Sigmoid colon (tissue), 6 donors: ENCODE measurements at regions not wholly inside any gene's neighbourhood (a gene's known extent, or its start where the extent isn't known, plus 50 kb on each side); places are given as distances from the start of the nearest gene placed in this dataset.

Experiments used
- DNase-seq: peaks from one replicate; pipeline ENCODE4 v3.0.0-alpha.2; 2019
- H3K27ac ChIP-seq, 4 donors: fragments of 200-600 bp; sonication (generic); one replicate each; pipeline ENCODE4 v1.5.1; 2016 to 2019; ENCODE audit warnings: mild to moderate bottlenecking in 1 of 4
- H3K27me3 ChIP-seq, 3 donors: fragments of 200-600 bp; sonication (generic); one replicate each; pipeline ENCODE4 v1.5.1; 2019; ENCODE audit warnings: mild to moderate bottlenecking in 1 of 3
- H3K36me3 ChIP-seq, 4 donors: fragments of 200-600 bp; sonication (generic); one replicate each; pipeline ENCODE4 v1.5.1; 2016 to 2019
- H3K4me1 ChIP-seq, 4 donors: fragments of 200-600 bp; sonication (generic); one replicate each; pipeline ENCODE4 v1.5.1; 2017 to 2019
- H3K4me3 ChIP-seq, 4 donors: fragments of 200-600 bp; sonication (generic); one replicate each; pipeline ENCODE4 v1.5.1; 2017 to 2019; ENCODE audit warnings: mild to moderate bottlenecking in 2 of 4, moderate library complexity in 1 of 4
- H3K9me3 ChIP-seq, 4 donors: fragments of 200-600 bp in 3 of 4; sonication (generic) in 3 of 4; one replicate each; pipeline versions ENCODE4 v1.5.1 to v1.6.1; 2013 to 2019
- EP300 ChIP-seq, 4 donors: sonication (generic); formaldehyde crosslinking; IDR thresholded peaks; one replicate each; pipeline ENCODE4 v1.6.1; 2017; ENCODE audit warnings: antibody characterized with exemption in 4 of 4
- POLR2A ChIP-seq, 2 donors: fragments of 450-650 bp; IDR thresholded peaks; one replicate each; pipeline ENCODE4 v1.6.1; 2016; ENCODE audit warnings: antibody characterized with exemption in 2 of 2, mild to moderate bottlenecking in 2 of 2, moderate library complexity in 2 of 2
- POLR2AphosphoS5 ChIP-seq, 4 donors: sonication (generic); formaldehyde crosslinking; IDR thresholded peaks; one replicate each; pipeline ENCODE4 v1.6.1; 2017; ENCODE audit warnings: antibody characterized with exemption in 4 of 4
- WGBS, 2 donors: extraction: QIAGEN DNeasy Blood & Tissue Kit; methylation state at CpG; one replicate each; pipeline ENCODE4 v1.1.7; 2013; 5-methylcytosine and 5-hydroxymethylcytosine counted together
- intact Hi-C: fragments of 100-400 bp; cut with DNase I; formaldehyde crosslinking; loops from one replicate; pipeline ENCODE4 v1.15.1; 2023
- TF ChIP-seq, protein P1 (sequence below), 4 experiments: fragments of 450-650 bp in 3 of 4; fragments of 200-600 bp in 1 of 4; IDR thresholded peaks; one replicate each; pipeline ENCODE4 v1.5.1; 2016 to 2019; ENCODE audit warnings: antibody characterized with exemption in 4 of 4, mild to moderate bottlenecking in 3 of 4, moderate library complexity in 2 of 4
- donor health status: healthy with polysubstance abuse.
- donor health status: healthy.

GRCh38 chr1:213362598-213362997, 311.6 kb downstream of the RPS6KC1 start:
- Histone ChIP-seq H3K9me3 (no peaks in the 10 kb centered on the region), H3K27ac (no peak overlapping the region), H3K27me3 (no peaks in the 10 kb centered on the region), H3K4me1 (no peaks in the 10 kb centered on the region), H3K36me3 (no peaks in the 10 kb centered on the region), H3K4me3 (no peak overlapping the region)
- WGBS, 2 donors = 97% methylated on average over 1 of the region's 1 CpG
- intact Hi-C loops = no loop called here
- TF ChIP-seq POLR2AphosphoS5 (IDR thresholded peaks at IDR 0.05) = no peak
- no peak for TF ChIP-seq POLR2A (IDR thresholded peaks at IDR 0.05)
- TF ChIP-seq, protein P1, sequence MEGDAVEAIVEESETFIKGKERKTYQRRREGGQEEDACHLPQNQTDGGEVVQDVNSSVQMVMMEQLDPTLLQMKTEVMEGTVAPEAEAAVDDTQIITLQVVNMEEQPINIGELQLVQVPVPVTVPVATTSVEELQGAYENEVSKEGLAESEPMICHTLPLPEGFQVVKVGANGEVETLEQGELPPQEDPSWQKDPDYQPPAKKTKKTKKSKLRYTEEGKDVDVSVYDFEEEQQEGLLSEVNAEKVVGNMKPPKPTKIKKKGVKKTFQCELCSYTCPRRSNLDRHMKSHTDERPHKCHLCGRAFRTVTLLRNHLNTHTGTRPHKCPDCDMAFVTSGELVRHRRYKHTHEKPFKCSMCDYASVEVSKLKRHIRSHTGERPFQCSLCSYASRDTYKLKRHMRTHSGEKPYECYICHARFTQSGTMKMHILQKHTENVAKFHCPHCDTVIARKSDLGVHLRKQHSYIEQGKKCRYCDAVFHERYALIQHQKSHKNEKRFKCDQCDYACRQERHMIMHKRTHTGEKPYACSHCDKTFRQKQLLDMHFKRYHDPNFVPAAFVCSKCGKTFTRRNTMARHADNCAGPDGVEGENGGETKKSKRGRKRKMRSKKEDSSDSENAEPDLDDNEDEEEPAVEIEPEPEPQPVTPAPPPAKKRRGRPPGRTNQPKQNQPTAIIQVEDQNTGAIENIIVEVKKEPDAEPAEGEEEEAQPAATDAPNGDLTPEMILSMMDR (IDR thresholded peaks at IDR 0.05) = no peak
- no peak for TF ChIP-seq EP300 (IDR thresholded peaks at IDR 0.05)
- DNase-seq = no peak

DNA sequence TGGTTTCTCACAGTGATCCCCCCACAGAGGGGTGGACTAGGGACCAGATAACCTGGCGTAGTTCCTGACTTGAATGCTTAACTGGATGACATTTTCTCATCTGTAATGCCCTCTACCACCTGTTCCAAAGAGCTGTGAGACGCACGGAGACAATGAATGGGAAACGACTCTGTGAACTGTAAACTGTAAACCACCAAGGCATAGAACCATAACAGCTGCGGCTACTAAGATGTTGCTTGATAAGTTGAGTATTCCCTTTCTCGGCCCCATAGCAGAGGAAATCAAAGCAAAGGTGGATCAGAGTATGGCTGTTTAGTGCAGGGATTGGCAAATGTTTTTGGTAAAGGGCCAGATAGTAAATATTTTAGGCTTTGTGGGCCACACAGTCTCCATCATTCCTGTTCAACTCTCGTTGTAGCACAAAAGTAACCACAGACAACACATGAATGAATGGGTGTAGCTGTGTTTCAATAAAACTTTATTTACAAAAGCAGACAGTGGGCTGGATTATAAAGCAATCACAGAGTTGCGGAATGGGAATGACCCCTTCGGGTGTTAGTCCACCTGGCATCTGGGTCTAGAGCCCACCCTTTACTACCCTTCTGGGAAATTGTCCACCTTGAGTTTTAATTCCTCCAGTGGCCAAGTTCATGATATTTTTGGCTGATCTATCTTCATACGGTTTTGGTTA, 315.2 kb downstream of the RPS6KC1 start:
- no peaks in the 10 kb centered on the region for H3K36me3 ChIP-seq
- no peak overlapping the region for H3K4me3 ChIP-seq
- no peaks in the 10 kb centered on the region for H3K9me3 ChIP-seq
- no peak for DNase-seq
- no peaks in the 10 kb centered on the region for H3K4me1 ChIP-seq
- H3K27me3 ChIP-seq = no peaks in the 10 kb centered on the region
- WGBS, 2 donors = 86 to 87% methylated on average over 10 of the region's 10 CpGs
- H3K27ac ChIP-seq = no peak overlapping the region
- intact Hi-C loops = no loop called here
- no peak for TF ChIP-seq POLR2A (IDR thresholded peaks at IDR 0.05)
- TF ChIP-seq, protein P1 (IDR thresholded peaks at IDR 0.05) = no peak
- no peak for TF ChIP-seq POLR2AphosphoS5 (IDR thresholded peaks at IDR 0.05)
- TF ChIP-seq EP300 (IDR thresholded peaks at IDR 0.05) = no peak

GRCh38 chr1:213369465-213369864, 318.4 kb downstream of the RPS6KC1 start:
- no peaks in the 10 kb centered on the region for H3K36me3 ChIP-seq
- H3K9me3 ChIP-seq = no peaks in the 10 kb centered on the region
- 90% methylated on average over 5 of the region's 5 CpGs for WGBS, 2 donors
- intact Hi-C loops = no loop called here
- no peaks in the 10 kb centered on the region for H3K4me1 ChIP-seq
- H3K27ac ChIP-seq = no peak overlapping the region
- no peak for DNase-seq
- no peak for TF ChIP-seq POLR2AphosphoS5 (IDR thresholded peaks at IDR 0.05)
- H3K27me3 ChIP-seq = no peaks in the 10 kb centered on the region
- H3K4me3 ChIP-seq = no peak overlapping the region

DNA sequence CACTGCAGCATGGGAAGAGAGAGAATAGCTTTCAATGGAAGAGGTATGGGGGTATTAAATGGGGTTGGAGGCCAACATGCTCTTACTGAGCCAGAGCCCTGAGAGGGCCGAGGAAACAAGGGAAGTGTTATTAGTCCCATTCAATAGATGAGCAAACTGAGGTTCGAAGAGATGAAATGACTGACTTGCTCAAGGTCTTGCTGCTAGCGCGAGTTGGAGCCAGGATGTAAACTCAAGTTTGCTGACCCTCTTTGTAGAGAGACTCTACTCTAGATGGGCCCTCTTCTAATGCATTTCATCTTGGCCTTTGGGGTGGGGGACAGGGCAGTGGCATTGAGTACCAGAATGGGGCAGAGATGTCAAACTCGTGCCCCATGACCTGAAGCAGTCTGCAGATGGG, 319.5 kb downstream of the RPS6KC1 start:
- no peak overlapping the region for H3K4me3 ChIP-seq
- H3K27ac ChIP-seq = no peak overlapping the region
- H3K9me3 ChIP-seq = no peaks in the 10 kb centered on the region
- no peaks in the 10 kb centered on the region for H3K27me3 ChIP-seq
- WGBS, 2 donors = 77 to 91% methylated on average over 5 of the region's 5 CpGs
- H3K4me1 ChIP-seq = no peaks in the 10 kb centered on the region
- intact Hi-C loops = no loop called here
- no peaks in the 10 kb centered on the region for H3K36me3 ChIP-seq
- DNase-seq = no peak
- TF ChIP-seq POLR2AphosphoS5 (IDR thresholded peaks at IDR 0.05) (no peak), EP300 (IDR thresholded peaks at IDR 0.05) (no peak), POLR2A (IDR thresholded peaks at IDR 0.05) (no peak)
- TF ChIP-seq, protein P1 (IDR thresholded peaks at IDR 0.05) = no peak

DNA sequence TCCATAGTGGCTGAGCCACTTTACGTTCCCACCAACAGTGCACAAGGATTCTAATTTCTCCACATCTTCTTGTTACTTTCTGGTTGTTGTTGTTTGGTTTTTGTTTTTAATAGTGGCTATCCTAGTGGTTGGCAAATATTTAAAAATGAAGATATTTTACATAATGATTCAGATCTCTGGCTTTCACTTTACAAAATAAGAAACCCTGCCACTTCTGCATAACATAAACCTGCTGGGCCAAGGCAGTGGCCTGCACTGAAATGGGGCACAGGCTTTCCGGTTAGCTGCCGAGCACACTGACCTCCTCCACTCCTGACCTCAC, 320.4 kb downstream of the RPS6KC1 start:
- intact Hi-C loops = no loop called here
- H3K36me3 ChIP-seq = no peaks in the 10 kb centered on the region
- H3K4me1 ChIP-seq = no peaks in the 10 kb centered on the region
- no peaks in the 10 kb centered on the region for H3K27me3 ChIP-seq
- no peak overlapping the region for H3K4me3 ChIP-seq
- no peak for DNase-seq
- no peak overlapping the region for H3K27ac ChIP-seq
- no peaks in the 10 kb centered on the region for H3K9me3 ChIP-seq
- TF ChIP-seq EP300 (IDR thresholded peaks at IDR 0.05) = no peak
- TF ChIP-seq POLR2AphosphoS5 (IDR thresholded peaks at IDR 0.05) = no peak
- TF ChIP-seq POLR2A (IDR thresholded peaks at IDR 0.05) = no peak
- TF ChIP-seq, protein P1 (IDR thresholded peaks at IDR 0.05) = no peak
- 89 to 95% methylated on average over 3 of the region's 3 CpGs for WGBS, 2 donors
